ENCODE measurements at regions not wholly inside any gene's neighbourhood (a gene's known extent, or its start where the extent isn't known, plus 50 kb on each side); places are given as distances from the start of the nearest gene placed in this dataset.

DNA sequence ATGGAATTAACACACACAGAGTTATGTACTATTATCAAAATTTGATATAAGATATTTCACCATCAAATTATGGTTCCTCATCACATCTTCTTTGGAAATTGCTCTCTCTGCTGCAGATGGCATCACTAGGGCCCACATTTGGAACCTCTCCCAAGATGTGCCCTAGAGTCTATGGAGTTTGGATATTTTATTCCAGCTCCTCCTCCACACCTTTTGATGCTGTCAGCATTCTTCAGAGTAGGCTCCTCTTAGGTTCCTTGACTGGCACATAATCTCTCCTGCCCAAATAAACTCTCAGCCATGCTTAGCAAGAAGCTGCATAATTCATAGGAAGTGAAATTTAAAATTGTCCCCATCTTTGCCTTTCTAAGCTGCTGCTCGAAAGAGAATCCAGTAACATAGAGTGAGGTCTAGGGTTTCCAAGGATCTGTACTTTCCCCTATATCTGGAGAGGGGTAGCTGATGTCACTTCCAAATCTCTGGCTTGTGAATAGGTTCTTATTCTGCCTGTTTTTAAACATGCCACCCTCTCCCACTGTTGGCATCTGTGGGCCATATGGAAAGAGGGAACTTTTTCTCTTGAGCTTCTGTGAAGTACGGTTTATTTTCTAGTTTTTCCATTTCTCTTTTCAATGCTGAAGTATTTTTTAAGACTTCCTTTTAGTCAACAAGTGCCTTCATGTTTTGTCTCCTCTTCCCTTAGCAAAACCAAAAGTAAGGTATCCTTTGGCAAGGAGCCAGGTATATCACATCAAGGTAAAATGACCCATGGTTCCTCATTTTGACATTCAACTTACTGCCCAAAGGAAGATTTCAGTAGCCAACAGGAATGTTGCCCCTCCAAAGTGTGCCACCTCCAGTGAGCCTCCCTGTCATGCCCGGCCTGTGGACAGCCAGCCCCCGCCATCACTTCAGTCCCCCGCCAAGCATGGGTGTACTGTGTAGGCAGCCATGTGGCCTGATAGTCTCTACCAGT is 75.3 kb upstream of the C2CD4B start:
- TF ChIP-seq, protein P1, sequence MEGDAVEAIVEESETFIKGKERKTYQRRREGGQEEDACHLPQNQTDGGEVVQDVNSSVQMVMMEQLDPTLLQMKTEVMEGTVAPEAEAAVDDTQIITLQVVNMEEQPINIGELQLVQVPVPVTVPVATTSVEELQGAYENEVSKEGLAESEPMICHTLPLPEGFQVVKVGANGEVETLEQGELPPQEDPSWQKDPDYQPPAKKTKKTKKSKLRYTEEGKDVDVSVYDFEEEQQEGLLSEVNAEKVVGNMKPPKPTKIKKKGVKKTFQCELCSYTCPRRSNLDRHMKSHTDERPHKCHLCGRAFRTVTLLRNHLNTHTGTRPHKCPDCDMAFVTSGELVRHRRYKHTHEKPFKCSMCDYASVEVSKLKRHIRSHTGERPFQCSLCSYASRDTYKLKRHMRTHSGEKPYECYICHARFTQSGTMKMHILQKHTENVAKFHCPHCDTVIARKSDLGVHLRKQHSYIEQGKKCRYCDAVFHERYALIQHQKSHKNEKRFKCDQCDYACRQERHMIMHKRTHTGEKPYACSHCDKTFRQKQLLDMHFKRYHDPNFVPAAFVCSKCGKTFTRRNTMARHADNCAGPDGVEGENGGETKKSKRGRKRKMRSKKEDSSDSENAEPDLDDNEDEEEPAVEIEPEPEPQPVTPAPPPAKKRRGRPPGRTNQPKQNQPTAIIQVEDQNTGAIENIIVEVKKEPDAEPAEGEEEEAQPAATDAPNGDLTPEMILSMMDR (conservative IDR thresholded peaks at IDR 0.05; ENCODE audit: low read depth, low read length) = no peak
- TF ChIP-seq EZH2 (IDR thresholded peaks at IDR 0.05; ENCODE audit: borderline replicate concordance, low read depth, low read length, poor library complexity, severe bottlenecking) = no peak

Data from A673 (cell line).